GM12875 (cell line): ENCODE measurements at regions not wholly inside any gene's neighbourhood (a gene's known extent, or its start where the extent isn't known, plus 50 kb on each side); places are given as distances from the start of the nearest gene placed in this dataset.
"Not testable (repeated sequence)": the region's sequence is repeated elsewhere in the genome, so short reads cannot be mapped to it uniquely, and the experiment has no call there.

Source experiments
- H3K4me3 ChIP-seq: one replicate; pipeline ENCODE4 v1.5.1; 2011; ENCODE audit warnings: low read depth, low read length, control low read depth
- TF ChIP-seq, protein P1 (sequence below): IDR thresholded peaks from 2 replicates; pipeline ENCODE4 v1.5.1; 2011; ENCODE audit warnings: low read depth, mild to moderate bottlenecking, control low read depth, inconsistent platforms, low read length, moderate library complexity, borderline replicate concordance; ENCODE audit not compliant: insufficient read depth

DNA sequence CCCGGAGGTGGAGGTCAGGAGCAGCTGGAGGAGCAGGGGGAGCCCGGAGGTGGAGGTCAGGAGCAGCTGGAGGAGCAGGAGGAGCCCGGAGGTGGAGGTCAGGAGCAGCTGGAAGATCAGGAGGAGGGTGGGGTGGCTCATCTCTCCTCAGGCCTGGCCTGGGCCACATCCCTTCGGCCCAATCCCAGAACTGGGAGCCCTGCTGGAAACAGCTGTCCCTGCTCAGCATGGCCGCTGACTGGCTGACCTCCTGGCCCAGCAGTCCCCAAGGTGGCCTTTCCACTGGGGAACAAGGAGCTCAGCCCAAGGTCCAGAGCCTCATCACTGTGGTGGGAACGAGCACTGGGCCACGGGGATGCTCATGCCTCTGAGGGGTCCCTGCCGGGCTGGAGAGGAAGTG lies 66.6 kb upstream of the LAPTM4A start:
- TF ChIP-seq, protein P1, sequence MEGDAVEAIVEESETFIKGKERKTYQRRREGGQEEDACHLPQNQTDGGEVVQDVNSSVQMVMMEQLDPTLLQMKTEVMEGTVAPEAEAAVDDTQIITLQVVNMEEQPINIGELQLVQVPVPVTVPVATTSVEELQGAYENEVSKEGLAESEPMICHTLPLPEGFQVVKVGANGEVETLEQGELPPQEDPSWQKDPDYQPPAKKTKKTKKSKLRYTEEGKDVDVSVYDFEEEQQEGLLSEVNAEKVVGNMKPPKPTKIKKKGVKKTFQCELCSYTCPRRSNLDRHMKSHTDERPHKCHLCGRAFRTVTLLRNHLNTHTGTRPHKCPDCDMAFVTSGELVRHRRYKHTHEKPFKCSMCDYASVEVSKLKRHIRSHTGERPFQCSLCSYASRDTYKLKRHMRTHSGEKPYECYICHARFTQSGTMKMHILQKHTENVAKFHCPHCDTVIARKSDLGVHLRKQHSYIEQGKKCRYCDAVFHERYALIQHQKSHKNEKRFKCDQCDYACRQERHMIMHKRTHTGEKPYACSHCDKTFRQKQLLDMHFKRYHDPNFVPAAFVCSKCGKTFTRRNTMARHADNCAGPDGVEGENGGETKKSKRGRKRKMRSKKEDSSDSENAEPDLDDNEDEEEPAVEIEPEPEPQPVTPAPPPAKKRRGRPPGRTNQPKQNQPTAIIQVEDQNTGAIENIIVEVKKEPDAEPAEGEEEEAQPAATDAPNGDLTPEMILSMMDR: no peak
- no peak overlapping the region for H3K4me3 ChIP-seq

- no peak overlapping the region for H3K4me3 ChIP-seq
- TF ChIP-seq, protein P1: no peak
Observed at GRCh38 chr2:20115902-20116301, 64.5 kb upstream of the LAPTM4A start.

GRCh38 chr2:20115374-20115773 lies 63.9 kb upstream of the LAPTM4A start:
- TF ChIP-seq, protein P1: no peak
- no peak overlapping the region for H3K4me3 ChIP-seq

DNA sequence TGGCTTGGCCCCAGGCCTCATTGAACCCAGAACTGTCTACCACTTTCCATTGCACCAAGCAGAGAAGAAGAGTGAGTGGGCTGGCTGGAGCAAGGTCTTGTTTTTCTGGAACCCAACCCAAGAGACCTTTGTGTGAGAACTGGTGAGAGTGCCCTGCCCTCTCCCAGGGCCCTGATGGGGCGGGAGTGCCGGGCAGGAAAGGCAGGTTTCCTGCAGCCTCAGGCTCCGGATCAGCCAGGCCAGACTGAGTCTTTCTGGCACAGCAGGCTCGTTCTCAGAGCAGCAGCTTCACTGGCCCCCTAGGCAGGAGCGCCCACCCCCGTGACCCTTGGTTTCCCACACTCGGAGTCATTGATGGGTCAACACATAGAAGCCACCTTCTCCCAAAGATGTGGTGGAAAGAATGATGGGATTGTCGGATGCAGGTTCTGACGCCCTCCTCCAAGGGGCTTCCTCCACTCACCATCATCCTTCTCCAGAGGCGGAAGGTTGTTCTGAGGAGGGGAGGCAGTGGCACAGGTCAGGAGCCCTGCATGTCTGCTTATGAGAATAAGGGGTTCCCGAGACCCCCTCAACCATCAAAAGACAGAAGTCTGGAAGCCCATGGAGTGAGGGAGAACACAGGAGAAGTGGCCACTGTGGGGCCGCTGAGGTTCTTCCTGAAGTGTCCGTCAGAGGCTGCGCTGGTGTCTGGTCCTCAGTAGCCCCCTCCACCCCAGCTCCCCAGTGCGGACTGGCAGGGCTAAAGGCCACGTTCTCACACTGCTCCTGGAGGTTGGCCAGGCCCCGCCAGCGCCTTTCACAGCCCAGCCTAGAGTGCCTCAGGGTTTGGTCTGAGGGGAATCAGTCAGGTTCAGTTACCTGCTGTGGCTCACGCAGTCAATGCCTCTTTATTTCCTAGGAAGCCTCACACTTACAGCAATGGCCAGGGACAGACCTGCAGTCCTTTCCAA lies 62.8 kb upstream of the LAPTM4A start:
- no peak overlapping the region for H3K4me3 ChIP-seq
- TF ChIP-seq, protein P1: no peak

DNA sequence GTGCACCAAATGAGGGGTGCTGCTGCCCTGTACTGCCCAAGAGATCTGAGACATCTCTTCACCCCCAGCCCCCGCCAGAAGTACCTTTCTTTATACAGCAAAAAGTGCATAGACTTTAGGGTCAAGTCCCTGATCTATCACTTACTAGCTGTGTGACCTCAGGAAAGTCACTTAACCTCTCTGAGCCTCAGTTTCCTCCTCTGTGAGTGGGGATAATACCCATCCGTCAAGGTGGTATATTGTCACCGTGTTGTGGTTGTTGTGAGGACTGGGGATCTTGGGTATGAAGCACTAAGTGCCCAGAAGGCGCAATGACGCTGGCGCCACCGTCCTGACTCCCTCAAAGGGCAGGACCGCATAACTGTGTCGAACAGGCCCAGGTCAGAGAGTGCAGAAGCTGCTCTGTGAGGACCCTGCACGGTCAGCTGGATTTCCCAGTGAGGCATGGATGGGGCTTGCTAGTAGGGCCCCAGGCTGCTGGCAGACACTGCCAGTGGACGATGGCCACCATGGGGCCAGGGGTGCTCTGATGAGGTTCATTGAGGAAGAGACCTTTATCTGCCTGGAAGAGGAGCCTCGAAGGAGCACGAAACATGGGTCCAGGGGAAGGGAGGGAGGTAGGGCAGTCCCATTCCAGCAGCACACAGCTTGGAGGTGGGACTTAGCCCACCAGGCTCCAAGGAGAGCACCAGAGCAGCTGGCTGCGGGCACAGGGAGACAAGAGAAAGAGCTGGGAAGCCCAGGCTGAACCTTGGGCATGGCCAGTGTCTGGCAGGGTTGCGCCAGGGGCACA lies 61.8 kb upstream of the LAPTM4A start:
- no peak overlapping the region for H3K4me3 ChIP-seq
- TF ChIP-seq, protein P1: no peak

DNA sequence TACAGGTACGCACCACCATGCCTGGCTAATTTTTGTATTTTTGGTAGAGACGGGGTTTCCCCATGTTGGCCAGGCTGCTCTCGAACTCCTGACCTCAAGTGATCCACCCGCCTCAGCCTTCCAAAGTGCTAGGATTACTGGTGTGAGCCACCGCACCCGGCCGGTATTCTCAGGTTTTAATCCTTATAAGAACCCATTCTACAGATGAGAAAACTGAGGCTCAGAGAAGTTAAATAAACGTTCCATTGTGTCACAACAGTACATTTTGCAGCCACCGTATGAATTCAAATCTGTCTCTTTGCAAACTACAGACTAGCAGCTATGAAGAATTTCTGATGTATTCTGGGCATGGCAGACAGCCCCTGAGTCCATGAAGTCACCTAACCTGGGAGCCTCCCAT lies 60.9 kb upstream of the LAPTM4A start:
- H3K4me3 ChIP-seq: not testable (repeated sequence)

- TF ChIP-seq, protein P1: no peak
- H3K4me3 ChIP-seq: no peak overlapping the region
Observed at GRCh38 chr2:20111311-20112131, 60.1 kb upstream of the LAPTM4A start.
